ENCODE measurements at regions not wholly inside any gene's neighbourhood (a gene's known extent, or its start where the extent isn't known, plus 50 kb on each side); places are given as distances from the start of the nearest gene placed in this dataset.
A peak's percentile ranks its signal among the peaks of the same experiment; 100 is the strongest.

GRCh38 chr11:116279511-116279910, 493.3 kb downstream of the BUD13 start:
- DNase-seq (ENCODE audit: low read depth in 1 of 2, low spot score in 2 of 2): no peak
- Histone ChIP-seq H3K27me3 (replicated peaks) (no peaks in the 10 kb centered on the region), H3K9me3 (replicated peaks) (no peaks in the 10 kb centered on the region), H3K36me3 (no peaks in the 10 kb centered on the region), H3K4me1 (replicated peaks) (no peaks in the 10 kb centered on the region), H3K27ac (no peak overlapping the region), H3K4me3 (no peak overlapping the region)

- Histone ChIP-seq H3K4me1 (replicated peaks) (no peaks in the 10 kb centered on the region), H3K27ac (no peak overlapping the region)
- no peak for DNase-seq (ENCODE audit: low read depth in 1 of 2, low spot score in 2 of 2)
These were observed 494.7 kb downstream of the BUD13 start for GRCh38 chr11:116278076-116278475.

GRCh38 chr11:116276051-116277044, 496.4 kb downstream of the BUD13 start:
- Histone ChIP-seq H3K9me3 (replicated peaks) (no peaks in the 10 kb centered on the region), H3K4me3 (no peak overlapping the region), H3K4me1 (replicated peaks) (no peaks in the 10 kb centered on the region), H3K27ac (no peak overlapping the region), H3K27me3 (replicated peaks) (no peaks in the 10 kb centered on the region), H3K36me3 (no peaks in the 10 kb centered on the region)
- peak; percentile 40 to 43 for DNase-seq (ENCODE audit: low read depth in 1 of 2, low spot score in 2 of 2)

More at GRCh38 chr11:116278076-116278475, 494.7 kb downstream of the BUD13 start:
- no peaks in the 10 kb centered on the region for H3K27me3 ChIP-seq (replicated peaks)
- H3K4me3 ChIP-seq: no peak overlapping the region
- no peaks in the 10 kb centered on the region for H3K9me3 ChIP-seq (replicated peaks)
- no peaks in the 10 kb centered on the region for H3K36me3 ChIP-seq

GRCh38 chr11:116275635-116276034, 497.2 kb downstream of the BUD13 start:
- no peak for DNase-seq (ENCODE audit: low read depth in 1 of 2, low spot score in 2 of 2)
- H3K27ac ChIP-seq: no peak overlapping the region
- no peaks in the 10 kb centered on the region for H3K27me3 ChIP-seq (replicated peaks)

GRCh38 chr11:116274521-116274920, 498.3 kb downstream of the BUD13 start:
- Histone ChIP-seq H3K27me3 (replicated peaks) (no peaks in the 10 kb centered on the region), H3K27ac (no peak overlapping the region), H3K4me1 (replicated peaks) (no peaks in the 10 kb centered on the region), H3K36me3 (no peaks in the 10 kb centered on the region), H3K4me3 (no peak overlapping the region), H3K9me3 (replicated peaks) (no peaks in the 10 kb centered on the region)
- no peak for DNase-seq (ENCODE audit: low read depth in 1 of 2, low spot score in 2 of 2)

More at GRCh38 chr11:116275635-116276034, 497.2 kb downstream of the BUD13 start:
- Histone ChIP-seq H3K4me1 (replicated peaks) (no peaks in the 10 kb centered on the region), H3K9me3 (replicated peaks) (no peaks in the 10 kb centered on the region), H3K36me3 (no peaks in the 10 kb centered on the region), H3K4me3 (no peak overlapping the region)

GRCh38 chr11:116272181-116272789, 500.5 kb downstream of the BUD13 start:
- no peak for DNase-seq (ENCODE audit: low read depth in 1 of 2, low spot score in 2 of 2)
- Histone ChIP-seq H3K36me3 (no peaks in the 10 kb centered on the region), H3K4me3 (no peak overlapping the region), H3K4me1 (replicated peaks) (no peaks in the 10 kb centered on the region), H3K27me3 (replicated peaks) (no peaks in the 10 kb centered on the region), H3K9me3 (replicated peaks) (no peaks in the 10 kb centered on the region), H3K27ac (no peak overlapping the region)

- no peaks in the 10 kb centered on the region for H3K4me1 ChIP-seq (replicated peaks)
- H3K4me3 ChIP-seq: no peak overlapping the region
- H3K36me3 ChIP-seq: no peaks in the 10 kb centered on the region
- DNase-seq (ENCODE audit: low read depth in 1 of 2, low spot score in 2 of 2): no peak
- H3K9me3 ChIP-seq (replicated peaks): no peaks in the 10 kb centered on the region
- H3K27ac ChIP-seq: no peak overlapping the region
- H3K27me3 ChIP-seq (replicated peaks): no peaks in the 10 kb centered on the region
These were observed 501.3 kb downstream of the BUD13 start for GRCh38 chr11:116271479-116271878.

GRCh38 chr11:116267146-116267545, 505.6 kb downstream of the BUD13 start:
- Histone ChIP-seq H3K4me3 (no peak overlapping the region), H3K4me1 (replicated peaks) (no peaks in the 10 kb centered on the region), H3K27me3 (replicated peaks) (no peaks in the 10 kb centered on the region), H3K36me3 (no peaks in the 10 kb centered on the region), H3K9me3 (replicated peaks) (no peaks in the 10 kb centered on the region), H3K27ac (no peak overlapping the region)
- no peak for DNase-seq (ENCODE audit: low read depth in 1 of 2, low spot score in 2 of 2)

- no peaks in the 10 kb centered on the region for H3K4me1 ChIP-seq (replicated peaks)
- H3K27me3 ChIP-seq (replicated peaks): no peaks in the 10 kb centered on the region
- no peak overlapping the region for H3K27ac ChIP-seq
- no peaks in the 10 kb centered on the region for H3K9me3 ChIP-seq (replicated peaks)
- no peaks in the 10 kb centered on the region for H3K36me3 ChIP-seq
- no peak for DNase-seq (ENCODE audit: low read depth in 1 of 2, low spot score in 2 of 2)
- H3K4me3 ChIP-seq: no peak overlapping the region
These were observed 509.0 kb downstream of the BUD13 start for GRCh38 chr11:116263770-116264169.

GRCh38 chr11:116263019-116263418, 509.8 kb downstream of the BUD13 start:
- Histone ChIP-seq H3K4me1 (replicated peaks) (no peaks in the 10 kb centered on the region), H3K36me3 (no peaks in the 10 kb centered on the region), H3K27ac (no peak overlapping the region), H3K9me3 (replicated peaks) (no peaks in the 10 kb centered on the region), H3K4me3 (no peak overlapping the region), H3K27me3 (replicated peaks) (no peaks in the 10 kb centered on the region)
- no peak for DNase-seq (ENCODE audit: low read depth in 1 of 2, low spot score in 2 of 2)

GRCh38 chr11:116262370-116262769, 510.4 kb downstream of the BUD13 start:
- Histone ChIP-seq H3K9me3 (replicated peaks) (no peaks in the 10 kb centered on the region), H3K27ac (no peak overlapping the region), H3K4me3 (no peak overlapping the region), H3K4me1 (replicated peaks) (no peaks in the 10 kb centered on the region), H3K27me3 (replicated peaks) (no peaks in the 10 kb centered on the region), H3K36me3 (no peaks in the 10 kb centered on the region)
- DNase-seq (ENCODE audit: low read depth in 1 of 2, low spot score in 2 of 2): no peak

- Histone ChIP-seq H3K9me3 (replicated peaks) (no peaks in the 10 kb centered on the region), H3K4me1 (replicated peaks) (no peaks in the 10 kb centered on the region), H3K27ac (no peak overlapping the region), H3K36me3 (no peaks in the 10 kb centered on the region), H3K4me3 (no peak overlapping the region), H3K27me3 (replicated peaks) (no peaks in the 10 kb centered on the region)
- no peak for DNase-seq (ENCODE audit: low read depth in 1 of 2, low spot score in 2 of 2)
These were observed 511.2 kb downstream of the BUD13 start for GRCh38 chr11:116261606-116262005.

GRCh38 chr11:116258821-116259220, 514.0 kb downstream of the BUD13 start:
- H3K4me3 ChIP-seq: no peak overlapping the region
- no peak overlapping the region for H3K27ac ChIP-seq
- no peaks in the 10 kb centered on the region for H3K4me1 ChIP-seq (replicated peaks)
- H3K9me3 ChIP-seq (replicated peaks): no peaks in the 10 kb centered on the region
- H3K36me3 ChIP-seq: no peaks in the 10 kb centered on the region
- DNase-seq (ENCODE audit: low read depth in 1 of 2, low spot score in 2 of 2): no peak
- no peaks in the 10 kb centered on the region for H3K27me3 ChIP-seq (replicated peaks)

- no peak overlapping the region for H3K27ac ChIP-seq
- H3K4me3 ChIP-seq: no peak overlapping the region
- H3K4me1 ChIP-seq (replicated peaks): no peaks in the 10 kb centered on the region
- no peaks in the 10 kb centered on the region for H3K9me3 ChIP-seq (replicated peaks)
- no peak for DNase-seq (ENCODE audit: low read depth in 1 of 2, low spot score in 2 of 2)
- H3K36me3 ChIP-seq: no peaks in the 10 kb centered on the region
- H3K27me3 ChIP-seq (replicated peaks): no peaks in the 10 kb centered on the region
These were observed 514.9 kb downstream of the BUD13 start for GRCh38 chr11:116257883-116258282.

All from SJSA1 (cell line).